IMR-90 (cell line): ENCODE measurements at regions not wholly inside any gene's neighbourhood (a gene's known extent, or its start where the extent isn't known, plus 50 kb on each side); places are given as distances from the start of the nearest gene placed in this dataset.

Experiments used
- ATAC-seq: fragments of 200-7000 bp; cut with Tn5 transposase; 2 replicates; pipeline ENCODE4 v1.9.1; 2020; ENCODE audit warnings: low read depth, mild to moderate bottlenecking, moderate library complexity
- BruUV-seq: library from RNA; stranded (reverse); fragments of 400-500 nt; replicated peaks from 2 replicates; lab custom pipeline; 2021; lab: Mats Ljungman, UMichigan
- CTCF ChIA-PET: fragments of 300-600 bp; formaldehyde crosslinking; extraction: SDS; loops from one replicate; lab custom pipeline; 2021; ENCODE audit warnings: antibody characterized with exemption; lab: Yijun Ruan, JAX
- POLR2A ChIA-PET: fragments of 300-600 bp; sonication (Branson Sonifier 250); formaldehyde crosslinking; loops from one replicate; lab custom pipeline; 2022; ENCODE audit warnings: antibody characterized with exemption; ENCODE audit not compliant: unreplicated experiment; lab: Charles Lee
- DNase-seq: peaks from one replicate; pipeline ENCODE4 v3.0.0; 2013
- H2AFZ ChIP-seq: replicated peaks from 2 replicates; pipeline ENCODE3; 2013; ENCODE audit warnings: low read length, mild to moderate bottlenecking; ENCODE audit not compliant: poor library complexity
- H2AK5ac ChIP-seq: 2 replicates; pipeline ENCODE4 v1.6.1; 2013; ENCODE audit warnings: low read depth, low read length, inconsistent platforms
- H2AK9ac ChIP-seq: replicated peaks from 2 replicates; pipeline ENCODE3; 2013; ENCODE audit warnings: mild to moderate bottlenecking, low read depth, low read length, moderate library complexity; ENCODE audit not compliant: poor library complexity
- H2BK120ac ChIP-seq: 2 replicates; pipeline ENCODE4 v1.6.1; 2013; ENCODE audit warnings: low read depth, low read length, inconsistent platforms
- H2BK15ac ChIP-seq: 3 replicates; pipeline ENCODE4 v1.6.1; 2013; ENCODE audit warnings: low read depth, low read length, inconsistent platforms
- H2BK20ac ChIP-seq: 2 replicates; pipeline ENCODE4 v1.6.1; 2013; ENCODE audit warnings: low read depth, mild to moderate bottlenecking, inconsistent platforms, low read length, moderate library complexity
- H2BK5ac ChIP-seq: 2 replicates; pipeline ENCODE4 v1.6.1; 2013; ENCODE audit warnings: mild to moderate bottlenecking, low read depth, low read length, inconsistent platforms; ENCODE audit not compliant: poor library complexity, severe bottlenecking
- H3K14ac ChIP-seq: replicated peaks from 2 replicates; pipeline ENCODE4 v1.6.1; 2013; ENCODE audit warnings: low read depth, low read length, inconsistent platforms
- H3K18ac ChIP-seq: 2 replicates; pipeline ENCODE4 v1.6.1; 2013; ENCODE audit warnings: low read depth, low read length, control low read depth
- H3K23ac ChIP-seq: 2 replicates; pipeline ENCODE4 v1.6.1; 2013; ENCODE audit warnings: low read depth, low read length, inconsistent platforms
- H3K27ac ChIP-seq: 2 replicates; pipeline ENCODE4 v1.5.1; 2013; ENCODE audit warnings: mild to moderate bottlenecking, control low read depth, low read length; ENCODE audit not compliant: insufficient read depth
- H3K27me3 ChIP-seq: 2 replicates; pipeline ENCODE4 v1.6.1; 2013; ENCODE audit warnings: low read length; ENCODE audit not compliant: control insufficient read depth, insufficient read depth
- H3K36me3 ChIP-seq: 2 replicates; pipeline ENCODE4 v1.6.1; 2013; ENCODE audit warnings: low read length, mixed read lengths; ENCODE audit not compliant: control insufficient read depth, insufficient read depth
- H3K4ac ChIP-seq: 2 replicates; pipeline ENCODE4 v1.6.1; 2013; ENCODE audit warnings: low read depth, low read length, inconsistent platforms
- H3K4me1 ChIP-seq: 2 replicates; pipeline ENCODE4 v1.6.1; 2013; ENCODE audit warnings: low read length, mixed read lengths; ENCODE audit not compliant: control insufficient read depth, insufficient read depth
- H3K4me2 ChIP-seq: 2 replicates; pipeline ENCODE4 v1.6.1; 2013; ENCODE audit warnings: low read depth, mild to moderate bottlenecking, control low read depth, low read length, moderate library complexity
- H3K4me3 ChIP-seq: 2 replicates; pipeline ENCODE4 v1.5.1; 2013; ENCODE audit warnings: low read depth, mild to moderate bottlenecking, control low read depth, low read length, moderate library complexity; ENCODE audit not compliant: insufficient read depth
- H3K56ac ChIP-seq: 2 replicates; pipeline ENCODE4 v1.6.1; 2013; ENCODE audit warnings: low read length, inconsistent platforms; ENCODE audit not compliant: insufficient read depth; ENCODE audit errors: extremely low read depth
- H3K79me1 ChIP-seq, 2 experiments: 2 replicates each; pipeline ENCODE4 v1.6.1; 2013; ENCODE audit warnings: low read length in 2 of 2, inconsistent platforms in 1 of 2, low read depth in 1 of 2
- H3K9ac ChIP-seq: 2 replicates; pipeline ENCODE4 v1.6.1; 2013; ENCODE audit warnings: low read depth, low read length, control low read depth
- H3K9me1 ChIP-seq: 2 replicates; pipeline ENCODE4 v1.6.1; 2013; ENCODE audit warnings: low read length, inconsistent platforms; ENCODE audit not compliant: insufficient read depth
- H3K9me3 ChIP-seq: 2 replicates; pipeline ENCODE4 v1.6.1; 2013; ENCODE audit warnings: low read length; ENCODE audit not compliant: control insufficient read depth, insufficient read depth
- H4K20me1 ChIP-seq: 2 replicates; pipeline ENCODE4 v1.6.1; 2013; ENCODE audit warnings: low read length, inconsistent platforms; ENCODE audit not compliant: insufficient read depth
- H4K5ac ChIP-seq: 2 replicates; pipeline ENCODE4 v1.6.1; 2013; ENCODE audit warnings: mild to moderate bottlenecking, low read depth, low read length, control low read depth
- H4K8ac ChIP-seq, 2 experiments: 2 replicates each; pipeline ENCODE4 v1.6.1; 2013; ENCODE audit warnings: low read depth in 2 of 2, low read length in 2 of 2, control low read depth in 1 of 2, inconsistent platforms in 1 of 2
- H4K91ac ChIP-seq: 2 replicates; pipeline ENCODE4 v1.6.1; 2013; ENCODE audit warnings: low read depth, low read length, inconsistent platforms; ENCODE audit not compliant: insufficient read depth
- MAFK ChIP-seq: IDR thresholded peaks from 2 replicates; pipeline ENCODE4 v1.6.1; 2012; ENCODE audit warnings: low read depth, low read length, improper control_type of control experiment
- RFX5 ChIP-seq: IDR thresholded peaks from 2 replicates; pipeline ENCODE4 v1.8.0; 2012; ENCODE audit warnings: low read depth, mild to moderate bottlenecking, low read length, moderate library complexity
- WGBS, 2 experiments: methylation state at CpG; one replicate each; pipeline versions ENCODE4 v1.1.5 to v1.1.7; 2013; ENCODE audit warnings: missing lambda C conversion rate in 2 of 2; ENCODE audit not compliant: insufficient read length in 1 of 2; ENCODE audit errors: extremely low coverage in 2 of 2; 5-methylcytosine and 5-hydroxymethylcytosine counted together
- dilution Hi-C: fragments of 300-500 bp; cut with HindIII; formaldehyde crosslinking; loops from one replicate; pipeline ENCODE4 v1.14.3; 2018; ENCODE audit warnings: low sequenced_read_pairs; ENCODE audit not compliant: unreplicated experiment
- in situ Hi-C: fragments of 300-500 bp; cut with MboI; formaldehyde crosslinking; loops from 3 replicates; pipeline ENCODE4 v1.14.3; 2019; ENCODE audit warnings: low sequenced_read_pairs, inconsistent platforms, mixed read lengths
- intact Hi-C: fragments of 100-400 bp; cut with micrococcal nuclease; formaldehyde crosslinking; loops from 2 replicates; pipeline ENCODE4 v1.10.0; 2022

GRCh38 chr11:33598426-33599069, 102.1 kb downstream of the C11orf91 start:
- TF ChIP-seq MAFK (no peak), RFX5 (no peak)
- Histone ChIP-seq H3K79me1 (no peaks in the 10 kb centered on the region), H2BK120ac (no peak overlapping the region), H2BK20ac (no peak overlapping the region), H3K18ac (no peak overlapping the region), H3K23ac (no peak overlapping the region), H2AFZ (no peak overlapping the region), H3K27me3 (no peaks in the 10 kb centered on the region; the same call in 1 of the 2 replicates), H2BK5ac (no peak overlapping the region), H2AK9ac (no peak overlapping the region), H3K4me1 (no peaks in the 10 kb centered on the region), H2AK5ac (no peak overlapping the region), H4K5ac (no peak overlapping the region), H4K20me1 (no peaks in the 10 kb centered on the region), H3K4me3 (no peak overlapping the region), H3K9me3 (peaks cover 3% of the 10 kb centered on the region; the same call in 1 of the 2 replicates), H2BK15ac (no peak overlapping the region), H3K9ac (no peak overlapping the region), H3K56ac (no peak overlapping the region), H3K4ac (no peak overlapping the region), H3K36me3 (no peaks in the 10 kb centered on the region), H4K91ac (no peak overlapping the region), H4K8ac (no peak overlapping the region), H3K9me1 (peaks cover 2% of the 10 kb centered on the region; the same call in 1 of the 2 replicates), H3K4me2 (no peak overlapping the region), H3K27ac (no peak overlapping the region), H3K14ac (no peak overlapping the region)
- WGBS, 2 experiments, result no CpG with 5 or more reads among the region's 19 CpGs
- CTCF ChIA-PET, result no interaction called here
- intact Hi-C loops, result no loop called here
- DNase-seq, result no peak
- dilution Hi-C loops, result no loop called here
- no peak for ATAC-seq
- POLR2A ChIA-PET, result no interaction called here
- no TSS peak for BruUV-seq
- in situ Hi-C loops, result no loop called here
